ENCODE measurements at regions not wholly inside any gene's neighbourhood (a gene's known extent, or its start where the extent isn't known, plus 50 kb on each side); places are given as distances from the start of the nearest gene placed in this dataset.

GRCh38 chr18:11405804-11406203 is 203.6 kb upstream of the SLC35G4 start:
- no peak overlapping the region for H3K27ac ChIP-seq (ENCODE audit: low read depth in 1 of 2, low read length in 1 of 2)
- no peak overlapping the region for H3K9ac ChIP-seq (ENCODE audit: insufficient read depth in 1 of 2, low read length in 2 of 2)
- no peaks in the 10 kb centered on the region for H3K27me3 ChIP-seq (ENCODE audit: control insufficient read depth in 3 of 3, insufficient read depth in 3 of 3, low read length in 2 of 3)
- H3K9me3 ChIP-seq (ENCODE audit: control insufficient read depth in 4 of 4, insufficient read depth in 3 of 4, low read length in 3 of 4), result no peaks in the 10 kb centered on the region
- H3K36me3 ChIP-seq (ENCODE audit: control insufficient read depth in 4 of 4, insufficient read depth in 4 of 4, low read length in 4 of 4), result no peaks in the 10 kb centered on the region
- ATAC-seq (ENCODE audit: insufficient read depth, low FRiP score) (no peak), DNase-seq (no peak)
- H3K4me3 ChIP-seq, result no peak overlapping the region
- 81 to 90% methylated on average over 5 of the region's 5 CpGs for WGBS, 2 donors
- no peak for TF ChIP-seq CTCF (IDR thresholded peaks at IDR 0.05; ENCODE audit: control extremely low read depth, extremely low read depth)
- H3K4me1 ChIP-seq (ENCODE audit: control insufficient read depth in 5 of 5, insufficient read depth in 5 of 5, low read length in 5 of 5), result peaks cover 0 to 6% (median 3%) of the 10 kb centered on the region in 5 donors

DNA sequence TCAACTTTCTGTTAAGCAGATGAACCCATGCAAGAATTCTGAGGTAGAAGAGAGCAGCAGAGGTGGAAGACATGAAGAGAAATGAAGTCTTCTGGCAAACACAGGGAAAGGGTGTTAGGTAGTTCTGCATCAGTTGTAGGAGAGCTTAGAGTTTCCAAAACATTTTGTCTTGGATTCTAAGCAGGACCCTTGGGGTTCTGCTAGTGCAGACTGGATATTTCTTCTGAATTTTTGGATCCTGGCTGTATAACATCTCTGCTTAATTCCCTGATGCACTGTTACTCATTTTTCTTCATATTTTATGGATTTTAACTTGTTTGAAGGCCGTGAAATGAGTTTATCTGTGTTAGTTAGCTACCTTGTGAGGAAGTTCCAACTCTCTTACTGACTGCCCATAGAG is 208.7 kb upstream of the SLC35G4 start:
- no peaks in the 10 kb centered on the region for H3K4me1 ChIP-seq (ENCODE audit: control insufficient read depth in 5 of 5, insufficient read depth in 5 of 5, low read length in 5 of 5)
- DNase-seq (no peak), ATAC-seq (ENCODE audit: insufficient read depth, low FRiP score) (no peak)
- TF ChIP-seq CTCF (IDR thresholded peaks at IDR 0.05; ENCODE audit: control extremely low read depth, extremely low read depth), result no peak
- H3K9ac ChIP-seq (ENCODE audit: insufficient read depth in 1 of 2, low read length in 2 of 2), result no peak overlapping the region
- 86 to 88% methylated on average over 1 of the region's 1 CpG for WGBS, 2 donors
- H3K4me3 ChIP-seq, result no peak overlapping the region
- no peaks in the 10 kb centered on the region for H3K9me3 ChIP-seq (ENCODE audit: control insufficient read depth in 4 of 4, insufficient read depth in 3 of 4, low read length in 3 of 4)
- H3K27me3 ChIP-seq (ENCODE audit: control insufficient read depth in 3 of 3, insufficient read depth in 3 of 3, low read length in 2 of 3), result no peaks in the 10 kb centered on the region
- no peak overlapping the region for H3K27ac ChIP-seq (ENCODE audit: low read depth in 1 of 2, low read length in 1 of 2)
- H3K36me3 ChIP-seq (ENCODE audit: control insufficient read depth in 4 of 4, insufficient read depth in 4 of 4, low read length in 4 of 4), result no peaks in the 10 kb centered on the region

GRCh38 chr18:11398625-11399024 is 210.8 kb upstream of the SLC35G4 start:
- DNase-seq, result peak in 1 of 3 donors; percentile 23
- H3K36me3 ChIP-seq (ENCODE audit: control insufficient read depth in 4 of 4, insufficient read depth in 4 of 4, low read length in 4 of 4), result no peaks in the 10 kb centered on the region
- ATAC-seq (ENCODE audit: insufficient read depth, low FRiP score), result no peak
- no peaks in the 10 kb centered on the region for H3K9me3 ChIP-seq (ENCODE audit: control insufficient read depth in 4 of 4, insufficient read depth in 3 of 4, low read length in 3 of 4)
- no peaks in the 10 kb centered on the region for H3K27me3 ChIP-seq (ENCODE audit: control insufficient read depth in 3 of 3, insufficient read depth in 3 of 3, low read length in 2 of 3)
- no peak for TF ChIP-seq CTCF (IDR thresholded peaks at IDR 0.05; ENCODE audit: control extremely low read depth, extremely low read depth)
- 76 to 87% methylated on average over 3 of the region's 3 CpGs for WGBS, 2 donors
- no peak overlapping the region for H3K27ac ChIP-seq (ENCODE audit: low read depth in 1 of 2, low read length in 1 of 2)
- peaks cover 0 to 2% (median 0%) of the 10 kb centered on the region in 5 donors for H3K4me1 ChIP-seq (ENCODE audit: control insufficient read depth in 5 of 5, insufficient read depth in 5 of 5, low read length in 5 of 5)
- no peak overlapping the region for H3K9ac ChIP-seq (ENCODE audit: insufficient read depth in 1 of 2, low read length in 2 of 2)
- no peak overlapping the region for H3K4me3 ChIP-seq
